CD4-positive, CD25-positive, alpha-beta regulatory T cell (primary cell): ENCODE measurements at regions not wholly inside any gene's neighbourhood (a gene's known extent, or its start where the extent isn't known, plus 50 kb on each side); places are given as distances from the start of the nearest gene placed in this dataset.

ENCODE experiments used
- ATAC-seq, 2 donors: fragments of 150-1000 bp; cut with Tn5 transposase; one replicate each; pipeline ENCODE4 v1.10.0; 2021; ENCODE audit warnings: low read depth in 2 of 2, moderate number of reproducible peaks in 2 of 2, moderate library complexity in 1 of 2
- DNase-seq, 3 donors: peaks; one replicate each; pipeline versions ENCODE4 v3.0.0 to v3.0.0-alpha.2; 2012 to 2022; ENCODE audit warnings: mixed read lengths in 1 of 3
- H3K27ac ChIP-seq: one replicate; pipeline ENCODE4 v1.7.0; 2013; ENCODE audit warnings: mild to moderate bottlenecking, low read length; ENCODE audit not compliant: insufficient read depth, poor library complexity, severe bottlenecking
- H3K27me3 ChIP-seq: one replicate; pipeline ENCODE4 v1.7.0; 2013; ENCODE audit warnings: low read length; ENCODE audit not compliant: control insufficient read depth, insufficient read depth
- H3K36me3 ChIP-seq: one replicate; pipeline ENCODE4 v1.7.0; 2013; ENCODE audit warnings: mild to moderate bottlenecking, low read length, moderate library complexity; ENCODE audit not compliant: control insufficient read depth, insufficient read depth
- H3K4me1 ChIP-seq: 2 replicates; pipeline ENCODE4 v1.7.0; 2013; ENCODE audit warnings: mild to moderate bottlenecking, low read length; ENCODE audit not compliant: insufficient read depth, control insufficient read depth, poor library complexity, severe bottlenecking
- H3K4me3 ChIP-seq: one replicate; pipeline ENCODE4 v1.7.0; 2013; ENCODE audit warnings: low read depth, mild to moderate bottlenecking, low read length, moderate library complexity
- H3K9me3 ChIP-seq, 2 experiments: 1 replicate in 1 of 2; 2 replicates in 1 of 2; pipeline ENCODE4 v1.7.0; 2013; ENCODE audit warnings: low read length in 2 of 2, mild to moderate bottlenecking in 1 of 2, moderate library complexity in 1 of 2; ENCODE audit not compliant: control insufficient read depth in 2 of 2
- H3K27ac Mint-ChIP-seq, 3 donors: one replicate each; pipeline ENCODE4 v1.8.0; 2020 to 2022; ENCODE audit warnings: mild to moderate bottlenecking in 3 of 3, mixed read lengths in 3 of 3, moderate library complexity in 2 of 3
- H3K27me3 Mint-ChIP-seq: one replicate; pipeline ENCODE4 v1.8.0; 2022; ENCODE audit warnings: mild to moderate bottlenecking, mixed read lengths
- H3K36me3 Mint-ChIP-seq: one replicate; pipeline ENCODE4 v1.8.0; 2020; ENCODE audit warnings: mixed read lengths
- H3K4me1 Mint-ChIP-seq, 4 donors: one replicate each; pipeline ENCODE4 v1.8.0; 2020 to 2022; ENCODE audit warnings: mixed read lengths in 4 of 4, mild to moderate bottlenecking in 1 of 4
- H3K4me3 Mint-ChIP-seq, 4 donors: one replicate each; pipeline ENCODE4 v1.8.0; 2020 to 2022; ENCODE audit warnings: mild to moderate bottlenecking in 4 of 4, mixed read lengths in 4 of 4, moderate library complexity in 3 of 4
- H3K9me3 Mint-ChIP-seq, 7 donors: one replicate each; pipeline ENCODE4 v1.8.0; 2020 to 2022; ENCODE audit warnings: mixed read lengths in 7 of 7, mild to moderate bottlenecking in 3 of 7, moderate library complexity in 2 of 7

- no peaks in the 10 kb centered on the region for H3K27me3 ChIP-seq
Measured at GRCh38 chr18:45363196-45363595, 252.1 kb upstream of the SLC14A2 start.

GRCh38 chr18:45365835-45366234 is 249.4 kb upstream of the SLC14A2 start:
- Mint-ChIP-seq H3K36me3 (no peaks in the 10 kb centered on the region), H3K27me3 (no peaks in the 10 kb centered on the region)

More at GRCh38 chr18:45363196-45363595, 252.1 kb upstream of the SLC14A2 start:
- no peaks in the 10 kb centered on the region for H3K4me1 ChIP-seq
- no peaks in the 10 kb centered on the region for H3K9me3 ChIP-seq
- H3K36me3 Mint-ChIP-seq, result no peaks in the 10 kb centered on the region
- H3K27ac ChIP-seq, result no peak overlapping the region
- no peaks in the 10 kb centered on the region for H3K27me3 Mint-ChIP-seq
- no peak overlapping the region for H3K27ac Mint-ChIP-seq
- no peak overlapping the region for H3K4me3 ChIP-seq
- DNase-seq (no peak), ATAC-seq (no peak)
- H3K4me1 Mint-ChIP-seq, result no peaks in the 10 kb centered on the region
- H3K9me3 Mint-ChIP-seq, result peaks cover 0 to 2% (median 0%) of the 10 kb centered on the region in 7 donors
- no peaks in the 10 kb centered on the region for H3K36me3 ChIP-seq
- no peak overlapping the region for H3K4me3 Mint-ChIP-seq

DNA sequence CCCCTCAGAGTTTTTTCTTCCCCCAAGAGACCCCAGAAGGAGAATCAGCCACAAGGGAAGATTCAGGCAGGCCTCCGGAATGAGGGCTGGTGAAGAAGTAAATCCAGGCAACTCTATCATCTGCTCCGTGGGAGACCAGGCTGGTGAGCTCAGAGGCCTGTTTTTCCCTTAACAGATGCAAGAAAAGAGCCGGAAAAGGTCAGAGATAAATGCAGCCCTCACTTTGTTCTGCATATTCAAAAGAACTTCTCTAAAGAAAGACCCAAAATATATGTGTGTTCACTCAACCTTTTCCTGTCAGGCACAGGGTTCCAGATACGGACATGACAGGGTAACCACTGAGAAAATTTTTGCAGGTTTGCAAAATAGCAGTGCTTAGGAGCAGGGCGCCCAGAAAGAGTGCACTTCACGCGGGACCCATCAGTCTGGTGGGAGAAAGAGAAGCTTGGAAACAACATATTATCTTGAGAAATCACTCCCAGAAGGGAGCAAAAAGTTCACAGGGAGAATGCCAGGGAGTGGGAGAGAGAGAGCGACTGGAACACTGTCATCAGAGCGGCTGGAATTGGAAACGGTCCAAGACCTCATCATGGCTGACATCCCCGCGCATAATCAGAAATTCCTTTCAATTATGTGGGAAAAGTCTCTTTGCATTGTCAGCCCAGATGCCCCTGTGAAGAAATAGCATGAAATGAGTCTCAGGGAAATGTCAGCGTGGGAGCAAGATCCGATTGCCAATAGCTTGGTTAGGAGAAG is 244.8 kb upstream of the SLC14A2 start:
- DNase-seq (no peak), ATAC-seq (no peak)
- no peaks in the 10 kb centered on the region for H3K9me3 ChIP-seq
- no peak overlapping the region for H3K27ac ChIP-seq
- H3K4me1 Mint-ChIP-seq, result no peaks in the 10 kb centered on the region
- no peak overlapping the region for H3K4me3 Mint-ChIP-seq
- H3K36me3 ChIP-seq, result no peaks in the 10 kb centered on the region
- no peaks in the 10 kb centered on the region for H3K36me3 Mint-ChIP-seq
- H3K9me3 Mint-ChIP-seq, result no peaks in the 10 kb centered on the region
- H3K27me3 Mint-ChIP-seq, result peaks cover 5% of the 10 kb centered on the region
- H3K4me3 ChIP-seq, result no peak overlapping the region
- H3K27me3 ChIP-seq, result no peaks in the 10 kb centered on the region
- no peaks in the 10 kb centered on the region for H3K4me1 ChIP-seq
- no peak overlapping the region for H3K27ac Mint-ChIP-seq

More at GRCh38 chr18:45365835-45366234, 249.4 kb upstream of the SLC14A2 start:
- H3K9me3 ChIP-seq, result no peaks in the 10 kb centered on the region
- Mint-ChIP-seq H3K27ac (no peak overlapping the region), H3K9me3 (no peaks in the 10 kb centered on the region), H3K4me1 (no peaks in the 10 kb centered on the region), H3K4me3 (no peak overlapping the region)
- DNase-seq, result no peak
- H3K36me3 ChIP-seq, result no peaks in the 10 kb centered on the region
- ATAC-seq, result no peak
- H3K4me1 ChIP-seq, result no peaks in the 10 kb centered on the region
- no peak overlapping the region for H3K4me3 ChIP-seq
- H3K27ac ChIP-seq, result no peak overlapping the region
- H3K27me3 ChIP-seq, result no peaks in the 10 kb centered on the region

GRCh38 chr18:45373286-45373880 is 241.9 kb upstream of the SLC14A2 start:
- no peaks in the 10 kb centered on the region for H3K4me1 Mint-ChIP-seq
- Histone ChIP-seq H3K4me1 (no peaks in the 10 kb centered on the region), H3K27ac (no peak overlapping the region), H3K36me3 (no peaks in the 10 kb centered on the region), H3K27me3 (no peaks in the 10 kb centered on the region), H3K9me3 (no peaks in the 10 kb centered on the region), H3K4me3 (no peak overlapping the region)
- no peak for ATAC-seq
- H3K27ac Mint-ChIP-seq, result no peak overlapping the region
- no peak for DNase-seq
- peaks cover 7% of the 10 kb centered on the region for H3K27me3 Mint-ChIP-seq
- H3K9me3 Mint-ChIP-seq, result peaks cover 0 to 1% (median 0%) of the 10 kb centered on the region in 7 donors
- H3K36me3 Mint-ChIP-seq, result no peaks in the 10 kb centered on the region
- H3K4me3 Mint-ChIP-seq, result no peak overlapping the region

GRCh38 chr18:45374236-45374635 is 241.0 kb upstream of the SLC14A2 start:
- DNase-seq (no peak), ATAC-seq (no peak)
- no peaks in the 10 kb centered on the region for H3K4me1 Mint-ChIP-seq
- Histone ChIP-seq H3K27ac (no peak overlapping the region), H3K4me3 (no peak overlapping the region), H3K27me3 (no peaks in the 10 kb centered on the region), H3K4me1 (no peaks in the 10 kb centered on the region), H3K36me3 (no peaks in the 10 kb centered on the region), H3K9me3 (no peaks in the 10 kb centered on the region)
- H3K27ac Mint-ChIP-seq, result no peak overlapping the region
- no peak overlapping the region for H3K4me3 Mint-ChIP-seq
- H3K9me3 Mint-ChIP-seq, result peaks cover 0 to 1% (median 0%) of the 10 kb centered on the region in 7 donors
- H3K27me3 Mint-ChIP-seq, result peaks cover 7% of the 10 kb centered on the region
- H3K36me3 Mint-ChIP-seq, result no peaks in the 10 kb centered on the region

- Histone ChIP-seq H3K36me3 (no peaks in the 10 kb centered on the region), H3K9me3 (no peaks in the 10 kb centered on the region), H3K27me3 (no peaks in the 10 kb centered on the region), H3K4me1 (no peaks in the 10 kb centered on the region), H3K4me3 (no peak overlapping the region), H3K27ac (no peak overlapping the region)
- H3K4me3 Mint-ChIP-seq, result no peak overlapping the region
- no peak for ATAC-seq
- H3K4me1 Mint-ChIP-seq, result no peaks in the 10 kb centered on the region
- H3K27me3 Mint-ChIP-seq, result peaks cover 7% of the 10 kb centered on the region
- H3K9me3 Mint-ChIP-seq, result peaks cover 0 to 1% (median 0%) of the 10 kb centered on the region in 7 donors
- DNase-seq, result no peak
- H3K36me3 Mint-ChIP-seq, result no peaks in the 10 kb centered on the region
- H3K27ac Mint-ChIP-seq, result no peak overlapping the region
Measured at GRCh38 chr18:45374878-45375630, 240.2 kb upstream of the SLC14A2 start.

GRCh38 chr18:45376193-45376592 is 239.1 kb upstream of the SLC14A2 start:
- Mint-ChIP-seq H3K27me3 (peaks cover 7% of the 10 kb centered on the region), H3K27ac (no peak overlapping the region), H3K4me3 (no peak overlapping the region), H3K36me3 (no peaks in the 10 kb centered on the region), H3K9me3 (peaks cover 0 to 1% (median 0%) of the 10 kb centered on the region in 7 donors), H3K4me1 (no peaks in the 10 kb centered on the region)
- Histone ChIP-seq H3K36me3 (no peaks in the 10 kb centered on the region), H3K9me3 (no peaks in the 10 kb centered on the region), H3K27me3 (no peaks in the 10 kb centered on the region), H3K4me1 (no peaks in the 10 kb centered on the region), H3K4me3 (no peak overlapping the region), H3K27ac (no peak overlapping the region)
- ATAC-seq (no peak), DNase-seq (no peak)
